ENCODE measurements at regions not wholly inside any gene's neighbourhood (a gene's known extent, or its start where the extent isn't known, plus 50 kb on each side); places are given as distances from the start of the nearest gene placed in this dataset.

DNA sequence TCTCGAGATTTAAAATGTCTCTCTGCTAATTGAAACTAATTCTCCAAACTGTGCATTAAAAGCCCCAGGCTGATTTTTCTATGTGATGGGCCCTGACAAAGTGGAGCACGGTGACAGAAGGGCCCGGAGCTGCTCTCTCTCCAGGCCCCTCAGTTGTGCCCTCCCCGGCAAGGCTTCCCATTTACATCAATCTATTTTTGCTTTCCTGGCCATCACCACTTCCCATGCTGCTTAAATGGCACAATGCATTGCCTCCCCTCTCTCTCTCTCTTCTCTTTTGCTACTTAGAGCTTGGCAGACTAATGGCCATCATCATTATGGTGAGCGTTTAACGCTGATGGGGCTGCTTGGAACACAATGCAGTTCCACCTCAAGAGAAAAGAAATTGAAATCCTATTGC is 270.7 kb upstream of the DIO3 start:
- TF ChIP-seq, protein P1, sequence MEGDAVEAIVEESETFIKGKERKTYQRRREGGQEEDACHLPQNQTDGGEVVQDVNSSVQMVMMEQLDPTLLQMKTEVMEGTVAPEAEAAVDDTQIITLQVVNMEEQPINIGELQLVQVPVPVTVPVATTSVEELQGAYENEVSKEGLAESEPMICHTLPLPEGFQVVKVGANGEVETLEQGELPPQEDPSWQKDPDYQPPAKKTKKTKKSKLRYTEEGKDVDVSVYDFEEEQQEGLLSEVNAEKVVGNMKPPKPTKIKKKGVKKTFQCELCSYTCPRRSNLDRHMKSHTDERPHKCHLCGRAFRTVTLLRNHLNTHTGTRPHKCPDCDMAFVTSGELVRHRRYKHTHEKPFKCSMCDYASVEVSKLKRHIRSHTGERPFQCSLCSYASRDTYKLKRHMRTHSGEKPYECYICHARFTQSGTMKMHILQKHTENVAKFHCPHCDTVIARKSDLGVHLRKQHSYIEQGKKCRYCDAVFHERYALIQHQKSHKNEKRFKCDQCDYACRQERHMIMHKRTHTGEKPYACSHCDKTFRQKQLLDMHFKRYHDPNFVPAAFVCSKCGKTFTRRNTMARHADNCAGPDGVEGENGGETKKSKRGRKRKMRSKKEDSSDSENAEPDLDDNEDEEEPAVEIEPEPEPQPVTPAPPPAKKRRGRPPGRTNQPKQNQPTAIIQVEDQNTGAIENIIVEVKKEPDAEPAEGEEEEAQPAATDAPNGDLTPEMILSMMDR (IDR thresholded peaks at IDR 0.05), result no peak
- no peak for TF ChIP-seq POLR2A (IDR thresholded peaks at IDR 0.05)
